HG02884 (cell line): ENCODE measurements at regions not wholly inside any gene's neighbourhood (a gene's known extent, or its start where the extent isn't known, plus 50 kb on each side); places are given as distances from the start of the nearest gene placed in this dataset.

Experiments
- ATAC-seq: cut with Tn5 transposase; IDR thresholded peaks from one replicate; pipeline ENCODE4 v1.9.1; 2021; ENCODE audit warnings: mild to moderate bottlenecking, moderate library complexity; ENCODE audit not compliant: unreplicated experiment

- ATAC-seq = no peak
These were observed 133.7 kb downstream of the NMUR2 start for GRCh38 chr5:152271420-152271819.

GRCh38 chr5:152270096-152270495 is 135.0 kb downstream of the NMUR2 start:
- ATAC-seq = no peak

GRCh38 chr5:152269533-152269932 is 135.5 kb downstream of the NMUR2 start:
- no peak for ATAC-seq

GRCh38 chr5:152264645-152265254 is 140.3 kb downstream of the NMUR2 start:
- no peak for ATAC-seq

- ATAC-seq = no peak
These were observed 142.4 kb downstream of the NMUR2 start for GRCh38 chr5:152262667-152263066.

GRCh38 chr5:152260940-152261339 is 144.1 kb downstream of the NMUR2 start:
- no peak for ATAC-seq

- no peak for ATAC-seq
These were observed 145.4 kb downstream of the NMUR2 start for GRCh38 chr5:152259702-152260101.

GRCh38 chr5:152256580-152256979 is 148.5 kb downstream of the NMUR2 start:
- ATAC-seq = no peak

- no peak for ATAC-seq
These were observed 149.7 kb downstream of the NMUR2 start for GRCh38 chr5:152255411-152255810.

- no peak for ATAC-seq
These were observed 157.2 kb downstream of the NMUR2 start for GRCh38 chr5:152247850-152248385.

GRCh38 chr5:152246401-152246800 is 158.7 kb downstream of the NMUR2 start:
- ATAC-seq = no peak

GRCh38 chr5:152237531-152237930 is 167.5 kb downstream of the NMUR2 start:
- ATAC-seq = no peak

- ATAC-seq = no peak
These were observed 178.9 kb downstream of the NMUR2 start for GRCh38 chr5:152226191-152226590.

GRCh38 chr5:152221721-152222629 is 183.1 kb downstream of the NMUR2 start:
- ATAC-seq = no peak

- no peak for ATAC-seq
These were observed 186.4 kb downstream of the NMUR2 start for GRCh38 chr5:152218694-152219093.

GRCh38 chr5:152205804-152206203 is 199.3 kb downstream of the NMUR2 start:
- ATAC-seq = no peak

- no peak for ATAC-seq
These were observed 202.8 kb downstream of the NMUR2 start for GRCh38 chr5:152202321-152202720.

GRCh38 chr5:152193391-152194107 is 211.5 kb downstream of the NMUR2 start:
- ATAC-seq = no peak

GRCh38 chr5:152188251-152188650 is 216.8 kb downstream of the NMUR2 start:
- no peak for ATAC-seq

GRCh38 chr5:152187668-152188067 is 217.4 kb downstream of the NMUR2 start:
- no peak for ATAC-seq

GRCh38 chr5:152185547-152186245 is 219.4 kb downstream of the NMUR2 start:
- no peak for ATAC-seq
